H1 (cell line): ENCODE measurements at regions not wholly inside any gene's neighbourhood (a gene's known extent, or its start where the extent isn't known, plus 50 kb on each side); places are given as distances from the start of the nearest gene placed in this dataset.

Experiments
- CTCF ChIA-PET: fragments of 300-600 bp; sonication (Branson Sonifier 250); formaldehyde crosslinking; loops from one replicate; lab custom pipeline; 2021; ENCODE audit not compliant: partially characterized antibody; lab: Charles Lee
- POLR2A ChIA-PET: fragments of 300-600 bp; sonication (Branson Sonifier 250); formaldehyde crosslinking; loops from one replicate; lab custom pipeline; 2021; ENCODE audit warnings: inconsistent platforms; ENCODE audit not compliant: partially characterized antibody; lab: Charles Lee
- DNase-seq, 2 experiments: peaks; one replicate each; pipeline versions ENCODE4 v3.0.0 to v3.0.0-alpha.2; 2010 to 2022; ENCODE audit warnings: low spot score in 2 of 2, low read depth in 1 of 2, mixed read lengths in 1 of 2
- FAIRE-seq: peaks from 2 replicates; lab custom pipeline; 2011; peaks lifted over from hg19 to GRCh38; lab: Jason Lieb, UNC
- H2AFZ ChIP-seq: 2 replicates; pipeline ENCODE4 v1.8.1; 2012; ENCODE audit warnings: low read length, inconsistent platforms
- H2AK5ac ChIP-seq: 2 replicates; pipeline ENCODE4 v1.6.1; 2013; ENCODE audit warnings: low read depth, low read length
- H2BK120ac ChIP-seq: replicated peaks from 2 replicates; pipeline ENCODE3; 2013; ENCODE audit warnings: low read depth, low read length, inconsistent platforms
- H2BK12ac ChIP-seq: 2 replicates; pipeline ENCODE4 v1.6.1; 2013; ENCODE audit warnings: low read depth, low read length
- H2BK15ac ChIP-seq: 2 replicates; pipeline ENCODE4 v1.6.1; 2013; ENCODE audit warnings: low read length
- H2BK20ac ChIP-seq: 2 replicates; pipeline ENCODE4 v1.6.1; 2013; ENCODE audit warnings: low read length
- H2BK5ac ChIP-seq: 2 replicates; pipeline ENCODE4 v1.6.1; 2013; ENCODE audit warnings: low read depth, low read length
- H3K14ac ChIP-seq: 2 replicates; pipeline ENCODE4 v1.6.1; 2013; ENCODE audit warnings: inconsistent platforms; ENCODE audit not compliant: insufficient read length
- H3K18ac ChIP-seq: 2 replicates; pipeline ENCODE4 v1.6.1; 2013; ENCODE audit warnings: low read length; ENCODE audit errors: extremely low read depth
- H3K23ac ChIP-seq: 2 replicates; pipeline ENCODE4 v1.6.1; 2013; ENCODE audit warnings: inconsistent platforms; ENCODE audit not compliant: insufficient read length
- H3K23me2 ChIP-seq: 2 replicates; pipeline ENCODE4 v1.6.1; 2013; ENCODE audit warnings: low read depth, low read length
- H3K27ac ChIP-seq: 2 replicates; pipeline ENCODE4 v1.6.1; 2011; ENCODE audit warnings: low read depth, low read length, inconsistent platforms
- H3K27me3 ChIP-seq, 4 experiments: replicated peaks in 1 of 4; 1 replicate in 1 of 4; 2 replicates in 3 of 4; pipeline versions ENCODE4 v1.6.1 to v1.8.1; 2011 to 2013; ENCODE audit warnings: low read length in 3 of 4, mild to moderate bottlenecking in 3 of 4, inconsistent platforms in 2 of 4, mixed read lengths in 2 of 4, moderate library complexity in 1 of 4; ENCODE audit not compliant: control insufficient read depth in 3 of 4, insufficient read depth in 3 of 4; ENCODE audit errors: extremely low read depth in 1 of 4
- H3K36me3 ChIP-seq, 4 experiments: 2 replicates each; pipeline versions ENCODE4 v1.6.1 to v1.8.1; 2011 to 2013; ENCODE audit warnings: mild to moderate bottlenecking in 4 of 4, low read length in 3 of 4, moderate library complexity in 2 of 4, control low read depth in 1 of 4, inconsistent platforms in 1 of 4; ENCODE audit not compliant: insufficient read depth in 4 of 4, control insufficient read depth in 2 of 4
- H3K4ac ChIP-seq: replicated peaks from 2 replicates; pipeline ENCODE3; 2013; ENCODE audit warnings: low read length, low read depth, mixed read lengths, inconsistent platforms; ENCODE audit not compliant: insufficient read length
- H3K4me1 ChIP-seq, 4 experiments: replicated peaks in 1 of 4; 1 replicate in 1 of 4; 2 replicates in 3 of 4; pipeline versions ENCODE4 v1.6.1 to v1.8.1; 2011 to 2013; ENCODE audit warnings: low read length in 3 of 4, inconsistent platforms in 2 of 4, mixed read lengths in 1 of 4; ENCODE audit not compliant: insufficient read depth in 4 of 4, control insufficient read depth in 3 of 4
- H3K4me2 ChIP-seq, 2 experiments: 2 replicates each; pipeline versions ENCODE4 v1.6.1 to v1.8.1; 2011 to 2013; ENCODE audit warnings: low read depth in 2 of 2, low read length in 2 of 2, control low read depth in 1 of 2, inconsistent platforms in 1 of 2, mild to moderate bottlenecking in 1 of 2; ENCODE audit not compliant: insufficient read depth in 1 of 2
- H3K4me3 ChIP-seq, 4 experiments: fragments of 200-600, 300-600 bp in 1 of 4; sonication (generic), shearing (Covaris generic), sonication (Bioruptor Twin) in 1 of 4; 2 replicates each; pipeline versions ENCODE4 v1.5.1 to v1.8.1; 2011 to 2016; ENCODE audit warnings: low read length in 4 of 4, low read depth in 3 of 4, control low read depth in 2 of 4, inconsistent platforms in 2 of 4, mild to moderate bottlenecking in 2 of 4, mixed read lengths in 1 of 4, moderate library complexity in 1 of 4; ENCODE audit not compliant: insufficient read depth in 2 of 4; ENCODE audit errors: extremely low read depth in 1 of 4
- H3K56ac ChIP-seq: replicated peaks from 2 replicates; pipeline ENCODE3; 2013; ENCODE audit warnings: low read depth, mild to moderate bottlenecking, mixed read lengths, low read length, inconsistent platforms; ENCODE audit not compliant: insufficient read length
- H3K79me1 ChIP-seq: 2 replicates; pipeline ENCODE4 v1.6.1; 2013; ENCODE audit warnings: low read depth, low read length, control low read depth
- H3K79me2 ChIP-seq, 2 experiments: 2 replicates each; pipeline versions ENCODE4 v1.6.1 to v1.8.1; 2012 to 2013; ENCODE audit warnings: low read length in 2 of 2, mild to moderate bottlenecking in 2 of 2, inconsistent platforms in 1 of 2; ENCODE audit not compliant: insufficient read depth in 2 of 2, control insufficient read depth in 1 of 2
- H3K9ac ChIP-seq, 4 experiments: replicated peaks in 1 of 4; 1 replicate in 1 of 4; 2 replicates in 3 of 4; pipeline versions ENCODE4 v1.6.1 to v1.8.1; 2011 to 2013; ENCODE audit warnings: low read depth in 3 of 4, low read length in 3 of 4, control low read depth in 2 of 4, mild to moderate bottlenecking in 2 of 4, moderate library complexity in 2 of 4, inconsistent platforms in 1 of 4; ENCODE audit errors: extremely low read depth in 1 of 4
- H3K9me3 ChIP-seq, 2 experiments: 2 replicates each; pipeline versions ENCODE4 v1.6.1 to v1.8.1; 2012 to 2013; ENCODE audit warnings: mild to moderate bottlenecking in 2 of 2, moderate library complexity in 2 of 2, control low read depth in 1 of 2, inconsistent platforms in 1 of 2, low read depth in 1 of 2, low read length in 1 of 2, mixed read lengths in 1 of 2; ENCODE audit not compliant: insufficient read depth in 2 of 2
- H4K20me1 ChIP-seq, 2 experiments: replicated peaks in 1 of 2; 2 replicates each; pipeline versions ENCODE3 to v1.8.1; 2011 to 2013; ENCODE audit warnings: inconsistent platforms in 2 of 2, low read length in 2 of 2, mild to moderate bottlenecking in 1 of 2; ENCODE audit not compliant: insufficient read depth in 2 of 2, control insufficient read depth in 1 of 2
- H4K5ac ChIP-seq: 2 replicates; pipeline ENCODE4 v1.6.1; 2013; ENCODE audit warnings: low read length, low read depth, mixed read lengths, inconsistent platforms; ENCODE audit not compliant: insufficient read length
- H4K8ac ChIP-seq: 2 replicates; pipeline ENCODE4 v1.8.0; 2013; ENCODE audit warnings: mild to moderate bottlenecking, moderate library complexity, low read length, inconsistent platforms; ENCODE audit not compliant: insufficient read depth; ENCODE audit errors: extremely low read depth
- H4K91ac ChIP-seq: replicated peaks from 2 replicates; pipeline ENCODE3; 2013; ENCODE audit warnings: low read length, mixed read lengths, inconsistent platforms; ENCODE audit not compliant: insufficient read length
- BCL11A ChIP-seq, 2 experiments: IDR thresholded peaks; one replicate each; pipeline ENCODE4 v1.6.1; 2011; ENCODE audit warnings: low read depth in 2 of 2, low read length in 2 of 2, mild to moderate bottlenecking in 2 of 2
- CHD1 ChIP-seq: IDR thresholded peaks from 2 replicates; pipeline ENCODE4 v1.6.1; 2012; ENCODE audit warnings: low read depth, low read length, improper control_type of control experiment
- CHD2 ChIP-seq: IDR thresholded peaks from 2 replicates; pipeline ENCODE4 v1.6.1; 2012; ENCODE audit warnings: low read length, improper control_type of control experiment
- CREB1 ChIP-seq: IDR thresholded peaks from 2 replicates; pipeline ENCODE4 v1.6.1; 2012; ENCODE audit warnings: inconsistent platforms
- CTBP2 ChIP-seq: IDR thresholded peaks from 2 replicates; pipeline ENCODE4 v1.7.0; 2011; ENCODE audit warnings: borderline replicate concordance, mild to moderate bottlenecking, moderate library complexity, mixed read lengths, low read length; ENCODE audit not compliant: insufficient read depth, insufficient read length
- EGR1 ChIP-seq: IDR thresholded peaks from 2 replicates; pipeline ENCODE4 v1.6.1; 2011; ENCODE audit warnings: low read depth, low read length, borderline replicate concordance
- EZH2 ChIP-seq: fragments of 200-600 bp; sonication (generic); IDR thresholded peaks from 2 replicates; pipeline ENCODE4 v1.7.1; 2012; ENCODE audit warnings: low read depth, mild to moderate bottlenecking, moderate library complexity, low read length, inconsistent platforms; ENCODE audit not compliant: severe bottlenecking
- GABPA ChIP-seq: IDR thresholded peaks from 2 replicates; pipeline ENCODE4 v1.6.1; 2011; ENCODE audit warnings: mild to moderate bottlenecking, low read length, moderate library complexity, borderline replicate concordance; ENCODE audit not compliant: insufficient read depth
- KDM4A ChIP-seq: IDR thresholded peaks from one replicate; pipeline ENCODE4 v1.7.1; 2012; ENCODE audit warnings: low read depth, mild to moderate bottlenecking, moderate library complexity, low read length, inconsistent platforms; ENCODE audit not compliant: severe bottlenecking
- KDM5A ChIP-seq: fragments of 200-600 bp; IDR thresholded peaks from 2 replicates; pipeline ENCODE4 v1.7.1; 2012; ENCODE audit warnings: mild to moderate bottlenecking, low read length, inconsistent platforms, mixed read lengths
- POU5F1 ChIP-seq: IDR thresholded peaks from 2 replicates; pipeline ENCODE4 v1.6.1; 2011; ENCODE audit warnings: low read depth, mild to moderate bottlenecking, low read length, moderate library complexity
- RAD21 ChIP-seq, 2 experiments: IDR thresholded peaks in 1 of 2; conservative IDR thresholded peaks in 1 of 2; 2 replicates each; pipeline ENCODE4 v1.6.1; 2011; ENCODE audit warnings: low read depth in 2 of 2, low read length in 2 of 2, improper control_type of control experiment in 1 of 2, inconsistent platforms in 1 of 2, mild to moderate bottlenecking in 1 of 2, moderate library complexity in 1 of 2
- RNF2 ChIP-seq: fragments of 200-900, 300-1000 bp; sonication (generic); IDR thresholded peaks from 2 replicates; pipeline ENCODE4 v1.7.1; 2016; ENCODE audit warnings: borderline replicate concordance, low read depth, mild to moderate bottlenecking, antibody characterized with exemption, low read length; ENCODE audit not compliant: poor library complexity, severe bottlenecking; ENCODE audit errors: missing control alignments
- SIX5 ChIP-seq: IDR thresholded peaks from 2 replicates; pipeline ENCODE4 v1.6.1; 2011; ENCODE audit warnings: mild to moderate bottlenecking, low read depth, low read length
- SRF ChIP-seq: IDR thresholded peaks from 2 replicates; pipeline ENCODE4 v1.6.1; 2011; ENCODE audit warnings: mild to moderate bottlenecking, low read depth, low read length, moderate library complexity
- WGBS, 2 experiments: shearing (Covaris generic) in 1 of 2; methylation state at CpG; one replicate each; pipeline versions ENCODE4 v1.1.6 to v1.1.7; 2013 to 2015; ENCODE audit warnings: low lambda C conversion rate in 2 of 2, mixed read lengths in 2 of 2, inconsistent platforms in 1 of 2, low coverage in 1 of 2, missing lambda C conversion rate in 1 of 2; ENCODE audit not compliant: insufficient replicate concordance in 2 of 2, insufficient coverage in 1 of 2, insufficient read length in 1 of 2; ENCODE audit errors: extremely low coverage in 1 of 2, missing lambda C conversion rate in 1 of 2; 5-methylcytosine and 5-hydroxymethylcytosine counted together

DNA sequence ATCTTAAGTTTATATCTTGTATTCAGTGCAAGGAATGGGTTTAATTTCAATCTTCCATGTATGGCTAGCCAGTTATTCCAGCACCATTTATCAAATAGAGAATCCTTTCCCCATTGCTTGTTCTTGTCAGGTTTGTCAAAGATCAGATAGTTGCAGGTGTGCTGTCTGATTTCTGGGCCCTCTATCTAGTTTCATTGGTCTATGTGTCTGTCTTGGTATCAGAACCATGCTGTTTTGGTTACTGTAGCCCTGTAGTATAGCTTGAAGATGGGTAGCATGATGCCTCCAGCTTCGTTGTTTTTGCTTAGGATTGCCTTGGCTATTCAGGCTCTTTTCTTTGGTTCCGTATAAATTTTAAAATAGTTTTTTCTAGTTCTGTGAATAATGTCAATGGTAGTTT, 200.0 kb downstream of the MANEA start:
- Histone ChIP-seq H3K9ac (no peak overlapping the region), H4K8ac (no peak overlapping the region), H3K79me2 (no peaks in the 10 kb centered on the region), H3K4ac (no peak overlapping the region), H2BK12ac (no peak overlapping the region), H4K91ac (no peak overlapping the region), H3K9me3 (no peaks in the 10 kb centered on the region), H3K4me3 (no peak overlapping the region), H4K5ac (no peak overlapping the region), H2BK120ac (no peak overlapping the region), H3K56ac (no peak overlapping the region), H3K36me3 (no peaks in the 10 kb centered on the region), H2BK15ac (no peak overlapping the region), H3K23me2 (no peaks in the 10 kb centered on the region), H3K14ac (no peak overlapping the region), H2BK5ac (no peak overlapping the region), H3K4me2 (no peak overlapping the region), H4K20me1 (no peaks in the 10 kb centered on the region), H2BK20ac (no peak overlapping the region), H3K79me1 (no peaks in the 10 kb centered on the region), H3K4me1 (no peaks in the 10 kb centered on the region), H3K27ac (no peak overlapping the region), H3K23ac (no peak overlapping the region), H2AK5ac (no peak overlapping the region), H3K18ac (no peak overlapping the region), H2AFZ (no peak overlapping the region), H3K27me3 (no peaks in the 10 kb centered on the region)
- no peak for DNase-seq
- ChIA-PET CTCF (interaction anchor here (0.7 kb wide), 2 partner anchors 48 to 140 kb away, joined by 3 read pairs; no protein-coding TSS in a partner anchor), POLR2A (no interaction called here)
- no peak for FAIRE-seq
- 78% methylated on average over 2 of the region's 2 CpGs; no CpG with 5 or more reads in 1 of the 2 experiments for WGBS, 2 experiments
- TF ChIP-seq RAD21 (IDR thresholded peaks at IDR 0.05 in 1 of 2, conservative IDR thresholded peaks at IDR 0.05 in 1 of 2; ENCODE audit: low read depth in 2 of 2, low read length in 2 of 2) (no peak), CHD2 (no peak), CTBP2 (no peak), KDM5A (no peak), CHD1 (no peak), SIX5 (no peak), GABPA (no peak), RNF2 (no peak), EGR1 (no peak), SRF (no peak), CREB1 (no peak), POU5F1 (no peak), KDM4A (no peak), EZH2 (no peak), BCL11A (IDR thresholded peaks at IDR 0.05; ENCODE audit: low read depth in 2 of 2, low read length in 2 of 2) (no peak)
